Endothelial cell of hepatic sinusoid (primary cell): ENCODE measurements at regions not wholly inside any gene's neighbourhood (a gene's known extent, or its start where the extent isn't known, plus 50 kb on each side); places are given as distances from the start of the nearest gene placed in this dataset.

Source experiments
- in situ Hi-C: cut with HindIII; loops from 2 replicates; pipeline ENCODE4 v1.10.0; 2017; ENCODE audit warnings: low sequenced_read_pairs

DNA sequence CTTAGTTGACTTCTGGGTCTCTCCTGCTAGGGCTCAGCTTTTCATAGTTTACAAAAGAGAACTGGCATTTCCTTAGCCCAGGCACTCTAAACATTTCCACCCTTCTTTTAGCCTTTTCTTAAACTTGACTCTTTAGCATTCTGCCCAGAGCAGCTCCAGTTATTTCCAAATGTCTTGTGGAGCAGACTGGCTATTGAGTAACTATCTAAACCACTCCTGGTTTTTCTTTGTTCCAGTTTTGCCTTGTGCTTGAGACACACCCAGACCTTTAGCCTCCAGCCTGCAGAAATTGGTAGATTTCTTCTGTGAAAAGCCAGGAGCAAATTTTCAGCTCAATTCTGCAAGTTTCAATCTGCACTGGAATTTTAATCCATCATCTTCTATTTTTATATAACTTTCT is 1813.1 kb downstream of the OLFM4 start:
- in situ Hi-C loops = no loop called here

GRCh38 chr13:54845351-54845965 is 1816.8 kb downstream of the OLFM4 start:
- in situ Hi-C loops = no loop called here

DNA sequence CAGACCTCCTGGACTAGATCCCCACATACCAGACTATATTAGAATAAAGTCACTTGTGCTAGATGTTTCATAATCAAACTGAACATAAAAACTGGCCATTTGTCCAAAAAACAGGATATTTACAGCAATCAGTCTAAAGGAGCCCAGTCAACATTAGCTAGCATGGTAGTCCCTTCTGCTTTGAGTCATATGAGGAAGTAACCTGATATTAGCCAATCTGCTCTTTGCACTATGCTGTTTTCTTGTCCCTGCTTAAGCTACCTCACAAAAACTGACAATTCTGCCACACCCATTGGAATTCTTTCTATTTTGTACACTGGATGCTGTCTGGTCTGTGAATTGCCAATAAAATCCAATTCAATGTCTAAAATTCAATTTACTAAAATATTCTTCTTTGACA is 1824.2 kb downstream of the OLFM4 start:
- in situ Hi-C loops = no loop called here

- in situ Hi-C loops = no loop called here
Measured at GRCh38 chr13:54859827-54860226, 1831.2 kb downstream of the OLFM4 start.

DNA sequence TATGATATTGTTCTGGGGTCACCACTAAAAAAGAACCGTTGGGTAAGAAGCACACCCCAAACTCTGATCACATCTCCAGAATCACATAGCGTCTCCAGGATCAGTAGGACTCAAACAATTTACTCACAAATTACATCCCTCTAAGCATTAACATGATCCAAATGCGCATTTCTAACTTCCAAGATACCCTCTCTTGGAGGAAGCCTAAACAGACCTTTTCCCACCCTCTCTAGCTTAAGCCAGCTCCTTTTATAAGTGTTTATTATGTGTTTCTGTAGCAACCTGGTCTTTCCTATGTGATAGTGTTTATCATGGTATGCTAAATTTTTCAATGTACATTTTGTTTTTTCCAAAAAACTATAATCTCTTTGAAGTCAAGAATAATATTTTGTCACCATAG is 1846.5 kb downstream of the OLFM4 start:
- in situ Hi-C loops = no loop called here

DNA sequence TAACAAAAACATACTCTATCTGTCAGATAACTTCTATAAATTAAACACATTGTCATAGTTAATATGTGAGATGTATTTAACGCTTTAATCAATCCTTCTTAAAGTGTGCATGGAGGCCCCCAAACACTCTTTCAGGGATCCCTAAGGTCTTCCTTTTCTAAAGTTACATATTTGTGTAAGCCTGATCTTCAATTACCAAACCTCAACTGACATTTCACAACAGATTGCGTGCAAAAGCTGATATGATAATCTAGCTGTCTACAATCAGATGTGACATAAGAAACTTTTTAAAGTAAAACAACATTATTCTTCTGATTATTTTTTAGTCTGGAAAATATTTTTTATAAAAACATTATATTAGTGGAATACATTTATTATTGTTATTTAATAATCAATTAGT is 1850.4 kb downstream of the OLFM4 start:
- in situ Hi-C loops = no loop called here

GRCh38 chr13:54884682-54885081 is 1856.1 kb downstream of the OLFM4 start:
- in situ Hi-C loops = no loop called here

GRCh38 chr13:54890976-54891375 is 1862.4 kb downstream of the OLFM4 start:
- in situ Hi-C loops = no loop called here

DNA sequence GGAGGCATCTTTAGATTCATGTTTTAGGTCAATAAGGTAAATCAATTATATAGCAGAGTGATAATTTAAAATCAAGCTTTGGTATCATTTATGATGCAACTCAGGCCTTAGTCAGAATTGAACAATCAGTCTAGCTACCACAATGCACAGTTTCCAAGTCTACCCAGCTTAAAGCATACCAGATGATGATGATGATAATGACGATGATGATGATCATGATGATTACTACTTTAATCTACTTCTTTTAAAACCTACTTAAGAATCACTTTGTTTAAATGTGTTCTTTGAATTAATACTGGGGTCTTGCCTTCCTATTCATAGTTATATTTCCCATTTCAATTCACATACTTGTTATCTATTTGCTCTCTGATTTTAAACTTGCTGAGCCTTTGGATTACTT is 1872.7 kb downstream of the OLFM4 start:
- in situ Hi-C loops = no loop called here

DNA sequence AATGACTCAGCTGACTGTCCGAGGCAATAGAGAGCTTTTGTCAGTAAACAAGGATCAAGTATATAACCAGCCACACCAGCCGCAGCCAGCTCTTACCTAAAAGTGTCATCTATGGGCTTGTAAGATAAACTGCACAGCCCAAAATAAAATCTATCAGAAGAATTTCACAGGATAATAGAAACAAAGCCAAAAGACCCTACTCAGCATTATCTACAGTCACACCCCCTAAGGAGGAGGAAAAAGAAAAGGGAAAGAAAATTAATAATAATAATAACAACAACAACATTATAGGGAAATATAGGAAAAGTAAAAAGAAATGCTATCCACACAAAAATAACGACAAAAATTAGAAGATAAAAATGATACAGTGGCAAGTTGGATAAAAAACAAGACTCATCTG is 1883.8 kb downstream of the OLFM4 start:
- in situ Hi-C loops = no loop called here

DNA sequence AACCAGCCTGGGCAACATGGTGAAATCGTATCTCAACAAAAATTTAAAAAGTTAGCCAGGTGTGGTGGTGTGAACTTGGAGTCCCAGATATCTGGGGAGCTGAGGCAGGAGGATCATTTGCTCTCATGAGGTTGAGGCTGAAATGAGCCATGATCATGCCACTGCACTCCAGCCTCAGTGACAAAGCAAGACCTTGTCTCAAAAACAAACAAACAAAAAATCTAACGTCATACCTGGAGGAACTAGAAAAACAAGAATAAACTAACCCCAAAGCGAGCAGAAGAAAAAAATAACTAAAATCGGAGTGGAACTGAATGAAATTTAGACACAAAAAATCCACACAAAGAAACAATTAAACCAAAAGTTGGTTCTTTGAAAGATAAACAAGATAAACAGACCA is 1885.1 kb downstream of the OLFM4 start:
- in situ Hi-C loops = no loop called here

DNA sequence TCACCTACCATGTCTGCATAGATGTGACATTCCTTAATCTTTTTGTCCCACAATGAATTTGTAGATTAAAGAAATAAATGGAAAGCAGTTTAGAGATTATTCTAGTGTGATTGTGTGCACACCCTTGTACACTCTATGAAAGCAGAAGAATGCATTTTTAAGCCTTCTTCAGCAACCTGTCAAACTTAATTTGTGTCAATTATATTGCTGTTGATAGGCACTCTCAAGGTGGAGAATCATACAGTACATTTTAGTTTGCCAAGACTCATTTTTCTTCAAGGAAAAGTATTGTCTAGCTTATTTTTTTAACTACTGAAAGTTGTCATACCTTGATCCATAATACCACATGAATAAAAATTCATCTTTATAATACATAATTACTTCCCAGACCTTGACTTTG is 1898.9 kb downstream of the OLFM4 start:
- in situ Hi-C loops = no loop called here

GRCh38 chr13:54928071-54928470 is 1899.5 kb downstream of the OLFM4 start:
- in situ Hi-C loops = no loop called here

DNA sequence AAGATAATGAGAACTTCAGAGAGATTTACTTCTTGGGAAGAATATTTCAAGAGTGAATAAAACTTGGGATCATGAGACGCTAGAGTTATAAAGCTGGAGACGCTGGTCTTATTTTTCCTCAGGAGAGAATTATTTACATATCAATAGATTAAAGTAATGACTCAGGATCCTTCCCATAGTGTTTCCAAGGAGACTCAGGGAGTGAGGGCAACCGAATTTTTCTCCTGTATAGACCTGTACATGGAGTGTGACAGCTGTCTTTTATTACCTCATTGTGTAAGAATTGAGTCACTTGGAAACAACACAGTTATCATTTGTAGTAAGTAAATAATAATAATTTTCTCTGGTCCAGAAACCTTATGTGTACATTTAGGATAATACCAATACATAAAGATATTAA is 1905.5 kb downstream of the OLFM4 start:
- in situ Hi-C loops = no loop called here

DNA sequence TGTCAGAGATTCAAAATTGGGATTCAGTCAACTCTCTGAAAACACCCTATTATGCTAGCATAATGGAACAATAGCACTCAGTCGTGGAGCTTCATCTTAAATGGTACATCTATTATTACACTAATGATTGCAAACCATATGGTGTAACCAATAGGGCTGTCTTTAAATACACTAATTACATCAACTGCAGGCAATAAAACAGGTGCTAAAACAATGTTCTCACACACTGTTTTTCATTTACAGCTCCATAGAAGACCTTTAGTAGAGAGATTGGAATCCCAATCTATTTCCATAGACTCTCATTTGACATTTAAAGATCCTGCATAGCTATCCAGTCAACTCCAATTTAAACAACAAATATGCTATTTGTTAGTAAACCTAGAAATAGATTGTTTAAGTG is 1917.4 kb downstream of the OLFM4 start:
- in situ Hi-C loops = no loop called here

DNA sequence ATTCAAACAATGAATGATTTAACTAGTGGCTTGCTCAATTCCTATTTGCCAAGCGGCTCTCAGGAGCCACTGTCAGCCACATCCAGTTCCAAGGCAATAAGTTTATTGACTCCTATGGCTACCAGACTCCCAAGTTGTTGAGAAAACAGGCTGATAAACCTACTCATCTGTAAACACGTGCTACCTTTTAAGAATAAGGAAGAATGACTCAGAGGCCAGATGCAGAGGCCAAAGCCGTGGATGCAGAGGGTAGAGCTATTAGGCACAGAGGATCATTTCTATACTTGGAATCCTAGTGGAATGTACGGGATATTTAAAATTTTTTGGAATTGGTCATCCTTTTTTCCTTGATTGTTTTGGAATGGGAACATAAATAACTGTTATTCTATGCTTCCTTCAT is 1921.1 kb downstream of the OLFM4 start:
- in situ Hi-C loops = no loop called here

DNA sequence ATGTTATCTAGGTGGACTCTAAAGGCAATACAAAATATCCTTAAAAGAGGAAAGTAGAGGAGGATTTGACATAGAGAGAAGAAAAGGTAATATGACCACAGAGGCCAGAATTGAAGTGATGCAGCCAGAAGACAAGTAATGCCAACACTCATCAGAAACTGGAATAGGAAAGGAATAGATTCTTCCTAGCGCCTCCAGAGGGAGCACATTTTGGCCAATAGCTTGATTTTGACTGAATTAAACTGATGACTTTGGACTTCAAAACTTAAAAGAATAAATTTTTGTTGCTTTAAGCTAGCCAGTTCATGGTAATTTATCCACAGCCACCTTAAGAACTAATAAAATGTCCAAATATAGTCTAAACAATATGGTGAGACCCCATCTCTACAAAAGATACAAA is 1921.9 kb downstream of the OLFM4 start:
- in situ Hi-C loops = no loop called here

DNA sequence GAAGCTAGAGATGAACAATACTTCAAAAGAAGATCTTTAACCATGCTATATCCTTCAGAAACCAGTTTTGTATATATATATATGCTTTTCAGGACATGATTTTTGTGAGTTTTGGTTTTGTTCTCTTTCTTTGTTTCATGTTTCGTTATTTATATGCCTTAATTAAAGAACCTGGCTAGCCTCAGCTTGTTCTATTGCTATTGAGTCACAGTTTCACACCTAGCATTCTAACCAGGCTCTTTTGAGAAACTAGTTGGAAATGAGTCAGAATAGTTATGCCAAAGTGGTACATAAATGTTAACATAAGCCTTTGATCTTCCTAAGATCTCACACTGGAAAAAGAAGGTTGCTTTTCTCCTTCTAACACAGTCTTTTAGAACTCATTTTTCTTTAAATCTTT is 1925.2 kb downstream of the OLFM4 start:
- in situ Hi-C loops = no loop called here

GRCh38 chr13:54958781-54959180 is 1930.2 kb downstream of the OLFM4 start:
- in situ Hi-C loops = no loop called here

DNA sequence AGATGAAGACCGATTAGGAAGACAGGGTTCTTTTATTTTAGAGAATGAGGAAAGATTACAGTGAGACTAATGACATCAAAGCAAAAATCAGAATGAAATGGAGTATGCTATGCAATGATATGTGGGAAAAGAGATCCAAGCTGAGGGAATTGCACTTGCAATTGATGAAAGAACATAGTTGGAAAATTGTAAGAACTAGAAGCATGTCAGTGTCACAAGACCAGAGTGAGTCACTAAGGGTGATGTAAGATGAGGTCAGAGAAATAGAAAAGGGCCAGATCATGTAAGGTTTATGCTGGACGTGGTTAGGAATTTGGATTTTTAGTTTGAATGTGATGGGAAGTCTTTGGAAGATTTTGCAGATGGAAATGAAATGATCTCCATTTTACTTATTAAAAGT is 1937.3 kb downstream of the OLFM4 start:
- in situ Hi-C loops = no loop called here

DNA sequence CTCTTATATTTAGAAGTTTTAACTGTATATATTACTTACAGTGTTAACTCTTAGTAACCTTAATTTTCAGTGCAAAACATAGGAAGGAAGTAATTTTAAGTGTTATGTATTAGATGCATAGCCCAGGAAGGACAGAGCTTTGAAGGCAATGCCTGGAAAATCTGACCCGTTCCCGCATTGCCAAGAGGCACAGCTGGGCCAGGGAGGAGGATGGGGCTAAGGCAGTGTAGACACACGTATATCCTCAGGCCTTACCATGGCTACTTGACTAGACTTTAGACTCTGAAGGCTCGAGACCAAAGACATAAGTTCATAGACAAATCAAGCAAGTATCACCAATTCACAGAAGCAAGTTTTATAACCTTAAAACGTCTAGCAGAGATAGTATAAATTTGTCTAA is 1944.2 kb downstream of the OLFM4 start:
- in situ Hi-C loops = no loop called here

DNA sequence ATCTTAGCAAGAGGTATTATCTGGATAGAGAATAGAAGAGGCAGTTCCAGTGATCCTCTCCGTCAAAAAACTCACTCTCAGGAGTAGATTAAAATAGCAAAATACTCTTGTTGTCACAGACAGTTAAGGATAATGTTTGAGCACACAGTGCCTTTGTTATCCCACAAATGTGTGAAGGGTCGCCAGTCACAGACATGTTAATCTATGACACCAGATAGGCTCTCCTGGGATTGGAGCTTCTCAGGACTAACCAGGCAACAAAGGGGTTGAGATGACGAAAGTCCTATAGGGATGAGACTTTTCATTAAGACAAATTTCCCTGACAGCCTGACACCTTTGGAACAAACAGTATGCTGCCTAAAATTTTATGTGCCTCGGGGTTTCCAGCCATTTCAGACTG is 1947.1 kb downstream of the OLFM4 start:
- in situ Hi-C loops = no loop called here

DNA sequence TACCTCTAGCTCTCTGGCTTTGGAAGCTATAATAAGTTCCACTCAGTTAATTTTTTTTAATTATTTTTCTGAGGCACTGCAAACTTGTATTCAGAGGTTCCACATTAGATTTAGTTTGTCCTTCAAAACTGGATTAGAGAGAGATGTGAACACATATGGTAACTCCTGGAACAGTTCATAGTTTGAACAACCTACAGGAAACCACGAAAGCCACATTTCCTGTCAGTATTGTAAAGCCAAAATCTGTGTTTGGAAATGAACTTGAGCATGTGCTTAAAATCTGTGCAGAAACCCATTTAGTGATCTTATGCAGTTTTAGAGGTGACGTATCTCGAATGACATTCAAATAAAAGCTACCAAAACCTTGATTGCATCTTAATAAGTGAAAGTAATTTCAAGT is 1952.0 kb downstream of the OLFM4 start:
- in situ Hi-C loops = no loop called here

DNA sequence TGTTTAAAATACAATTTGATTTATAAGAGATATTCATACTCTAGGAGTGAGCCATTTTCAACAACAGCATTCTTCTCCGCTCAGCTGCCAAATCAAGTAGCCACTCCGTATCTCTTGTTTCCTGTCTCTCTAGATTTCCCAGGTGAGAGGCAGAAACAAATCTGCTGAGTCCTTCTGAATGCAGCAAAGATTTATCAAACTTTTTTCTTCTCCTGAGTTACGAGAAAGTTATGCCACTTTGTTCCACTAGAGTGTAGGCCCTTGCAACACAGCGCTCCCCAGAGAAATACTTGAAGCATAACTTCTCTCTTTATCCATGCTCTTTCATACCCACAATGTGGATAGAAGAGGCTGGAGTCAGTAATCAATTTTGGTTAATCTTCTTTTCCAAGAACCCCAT is 1960.8 kb downstream of the OLFM4 start:
- in situ Hi-C loops = no loop called here
